HepG2 (cell line): ENCODE measurements at regions not wholly inside any gene's neighbourhood (a gene's known extent, or its start where the extent isn't known, plus 50 kb on each side); places are given as distances from the start of the nearest gene placed in this dataset.

Experiments
- ATAC-seq: fragments of 200-7000 bp; cut with Tn5 transposase; 3 replicates; pipeline ENCODE4 v1.9.1; 2020; ENCODE audit warnings: mild to moderate bottlenecking, moderate library complexity
- BruUV-seq: library from RNA; stranded (reverse); fragments of 400-500 nt; replicated peaks from 2 replicates; lab custom pipeline; 2021; lab: Mats Ljungman, UMichigan
- CTCF ChIA-PET: fragments of 300-600 bp; formaldehyde crosslinking; extraction: SDS; loops from one replicate; lab custom pipeline; 2021; ENCODE audit warnings: low total read pairs, inconsistent platforms, low intra/inter-chr PET ratio; lab: Yijun Ruan, JAX
- POLR2A ChIA-PET: fragments of 350-600 bp; sonication (Branson Sonifier 250); formaldehyde crosslinking; loops from one replicate; lab custom pipeline; 2020; ENCODE audit warnings: antibody characterized with exemption, inconsistent platforms; lab: Yijun Ruan, JAX
- DNase-seq: peaks from one replicate; pipeline ENCODE4 v3.0.0-alpha.2; 2015; ENCODE audit warnings: low spot score
- FAIRE-seq: peaks from 3 replicates; lab custom pipeline; 2011; peaks lifted over from hg19 to GRCh38; lab: Jason Lieb, UNC
- H2AFZ ChIP-seq: one replicate; pipeline ENCODE4 v1.6.1; 2011; ENCODE audit warnings: low read length, inconsistent platforms
- H3K27ac ChIP-seq: fragments of 300-600 bp; 3 replicates; pipeline ENCODE4 v1.8.0; 2011; ENCODE audit warnings: mixed run types, mild to moderate bottlenecking, mixed read lengths, low read length, inconsistent platforms; ENCODE audit not compliant: insufficient read depth; ENCODE audit errors: extremely low read length
- H3K27me3 ChIP-seq, 2 experiments: fragments of 200-600 bp in 1 of 2; 2 replicates in 1 of 2; 3 replicates in 1 of 2; pipeline versions ENCODE4 v1.6.0 to v1.8.0; 2011; ENCODE audit warnings: low read length in 2 of 2, mild to moderate bottlenecking in 2 of 2, moderate library complexity in 2 of 2, inconsistent platforms in 1 of 2; ENCODE audit not compliant: insufficient read depth in 2 of 2, control insufficient read depth in 1 of 2
- H3K36me3 ChIP-seq, 2 experiments: fragments of 200-600 bp in 1 of 2; replicated peaks in 1 of 2; 2 replicates in 1 of 2; 3 replicates in 1 of 2; pipeline versions ENCODE4 v1.5.1 to v1.8.0; 2011; ENCODE audit warnings: low read length in 2 of 2, inconsistent platforms in 1 of 2; ENCODE audit not compliant: insufficient read depth in 2 of 2, control insufficient read depth in 1 of 2
- H3K4me1 ChIP-seq: 2 replicates; pipeline ENCODE4 v1.5.1; 2012; ENCODE audit warnings: low read length, inconsistent platforms; ENCODE audit not compliant: insufficient read depth
- H3K4me2 ChIP-seq: 2 replicates; pipeline ENCODE4 v1.6.0; 2011; ENCODE audit warnings: low read depth, low read length, inconsistent platforms
- H3K4me3 ChIP-seq, 3 experiments: fragments of 200-600 bp in 1 of 3; sonication (generic), shearing (Covaris generic) in 1 of 3; replicated peaks in 1 of 3; 2 replicates each; pipeline ENCODE4 v1.5.1; 2011 to 2016; ENCODE audit warnings: low read length in 3 of 3, inconsistent platforms in 2 of 3, low read depth in 2 of 3, mild to moderate bottlenecking in 2 of 3, control low read depth in 1 of 3, mixed read lengths in 1 of 3; ENCODE audit not compliant: insufficient read depth in 1 of 3
- H3K79me2 ChIP-seq: one replicate; pipeline ENCODE4 v1.6.1; 2011; ENCODE audit warnings: low read length, inconsistent platforms; ENCODE audit not compliant: insufficient read depth
- H3K9ac ChIP-seq: 2 replicates; pipeline ENCODE4 v1.6.0; 2011; ENCODE audit warnings: mild to moderate bottlenecking, low read depth, low read length, inconsistent platforms; ENCODE audit not compliant: insufficient read depth
- H3K9me3 ChIP-seq: 2 replicates; pipeline ENCODE4 v1.5.1; 2012; ENCODE audit warnings: mild to moderate bottlenecking, low read length
- H4K20me1 ChIP-seq: 2 replicates; pipeline ENCODE4 v1.6.0; 2011; ENCODE audit warnings: inconsistent platforms, mild to moderate bottlenecking, low read length, moderate library complexity; ENCODE audit not compliant: insufficient read depth
- ETS1 ChIP-seq: sonication (generic); formaldehyde crosslinking; IDR thresholded peaks from 2 replicates; pipeline ENCODE4 v1.4.0; 2020; ENCODE audit warnings: missing genetic modification reagents
- LCORL ChIP-seq, 2 experiments: fragments of 450-650 bp in 1 of 2; sonication (generic) in 1 of 2; formaldehyde crosslinking in 1 of 2; IDR thresholded peaks; 2 replicates each; pipeline versions ENCODE4 v1.5.0 to v1.6.1; 2017 to 2020; ENCODE audit warnings: antibody characterized with exemption in 1 of 2, missing genetic modification reagents in 1 of 2
- PRDM4 ChIP-seq: sonication (generic); formaldehyde crosslinking; IDR thresholded peaks from 2 replicates; pipeline ENCODE4 v1.9.0; 2021; ENCODE audit warnings: missing genetic modification reagents, borderline replicate concordance
- RNF219 ChIP-seq: sonication (generic); formaldehyde crosslinking; IDR thresholded peaks from 2 replicates; pipeline ENCODE4 v1.5.0; 2020; ENCODE audit warnings: mild to moderate bottlenecking, missing genetic modification reagents
- ZHX2 ChIP-seq, 2 experiments: sonication (generic) in 1 of 2; formaldehyde crosslinking in 1 of 2; IDR thresholded peaks; 2 replicates each; pipeline versions ENCODE4 v1.6.1 to v1.9.0; 2014 to 2022; ENCODE audit warnings: antibody characterized with exemption in 1 of 2, borderline replicate concordance in 1 of 2, inconsistent platforms in 1 of 2, low read depth in 1 of 2, missing genetic modification reagents in 1 of 2
- ZNF720 ChIP-seq: sonication (generic); formaldehyde crosslinking; IDR thresholded peaks from 2 replicates; pipeline ENCODE4 v1.4.0; 2020; ENCODE audit warnings: missing genetic modification reagents
- ZNF839 ChIP-seq: sonication (generic); formaldehyde crosslinking; IDR thresholded peaks from 2 replicates; pipeline ENCODE4 v1.4.0; 2020; ENCODE audit warnings: missing genetic modification reagents, mild to moderate bottlenecking, borderline replicate concordance
- WGBS: methylation state at CpG from one replicate; pipeline ENCODE4 v1.1.6; 2017; ENCODE audit warnings: low lambda C conversion rate; 5-methylcytosine and 5-hydroxymethylcytosine counted together
- in situ Hi-C: cut with HindIII; loops from 2 replicates; pipeline ENCODE4 v1.10.0; 2017; ENCODE audit warnings: low pct_unique_long_range_greater_than_20kb; ENCODE audit not compliant: extremely low pct_ligation_motif_present
- intact Hi-C: fragments of 100-400 bp; cut with micrococcal nuclease; formaldehyde crosslinking; loops from one replicate; pipeline ENCODE4 v1.10.0; 2022; ENCODE audit not compliant: unreplicated experiment

- TF ChIP-seq PRDM4 (CRISPR knock-in tag) (no peak), ZNF720 (CRISPR knock-in tag) (no peak), RNF219 (CRISPR knock-in tag) (no peak)
- TF ChIP-seq, all 625 proteins: peak for 0
These were observed 331.5 kb upstream of the CTNNB1 start (continued) for GRCh38 chr3:40867797-40868196.

GRCh38 chr3:40869013-40869412 lies 330.3 kb upstream of the CTNNB1 start:
- H3K9ac ChIP-seq = no peak overlapping the region
- CTCF ChIA-PET = no interaction called here
- no peaks in the 10 kb centered on the region for H3K9me3 ChIP-seq
- BruUV-seq = no TSS peak
- H3K4me2 ChIP-seq = no peak overlapping the region
- intact Hi-C loops (no loop called here), in situ Hi-C loops (no loop called here)
- ATAC-seq = no peak
- no peak for DNase-seq
- H4K20me1 ChIP-seq = no peaks in the 10 kb centered on the region
- no peak overlapping the region for H3K4me3 ChIP-seq
- FAIRE-seq = no peak
- no peak overlapping the region for H2AFZ ChIP-seq
- H3K27ac ChIP-seq = no peak overlapping the region
- POLR2A ChIA-PET = no interaction called here
- H3K79me2 ChIP-seq = no peaks in the 10 kb centered on the region
- WGBS = 34% methylated on average over 4 of the region's 4 CpGs
- no peaks in the 10 kb centered on the region for H3K36me3 ChIP-seq
- peaks cover 76% of the 10 kb centered on the region for H3K4me1 ChIP-seq
- no peaks in the 10 kb centered on the region for H3K27me3 ChIP-seq
- TF ChIP-seq ZHX2 (IDR thresholded peaks at IDR 0.05; ENCODE audit: low read depth) = no peak
- TF ChIP-seq ZHX2 (CRISPR knock-in tag; IDR thresholded peaks at IDR 0.05; ENCODE audit: borderline replicate concordance) = no peak
- no peak for TF ChIP-seq LCORL (IDR thresholded peaks at IDR 0.05)
- no peak for TF ChIP-seq LCORL (CRISPR knock-in tag; IDR thresholded peaks at IDR 0.05)
- TF ChIP-seq ZNF839 (CRISPR knock-in tag) = no peak
- no peak for TF ChIP-seq ETS1 (CRISPR knock-in tag)
